HG03025 (cell line): ENCODE measurements at regions not wholly inside any gene's neighbourhood (a gene's known extent, or its start where the extent isn't known, plus 50 kb on each side); places are given as distances from the start of the nearest gene placed in this dataset.

Experiments
- ATAC-seq: cut with Tn5 transposase; IDR thresholded peaks from one replicate; pipeline ENCODE4 v1.9.1; 2021; ENCODE audit warnings: mild to moderate bottlenecking, moderate library complexity; ENCODE audit not compliant: unreplicated experiment, low FRiP score

DNA sequence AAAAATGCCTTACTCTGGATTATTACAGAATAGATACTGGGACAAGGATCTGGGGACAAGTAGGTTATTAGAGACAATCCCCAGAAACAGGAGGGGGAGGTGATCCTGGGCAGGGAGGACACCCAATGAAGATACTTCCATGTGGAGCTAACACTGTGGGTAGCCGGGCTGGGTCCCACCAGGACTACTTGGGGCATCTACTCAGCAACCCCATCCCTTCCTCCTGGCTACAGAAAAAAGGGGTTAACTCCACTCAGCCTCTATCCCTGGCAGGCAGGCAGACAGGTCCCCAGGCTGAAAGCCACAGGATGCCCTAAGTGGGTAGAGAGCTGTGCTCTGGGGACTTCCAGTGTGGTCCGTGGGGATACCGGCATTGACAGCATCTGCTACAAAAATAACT, 68.0 kb upstream of the NXT1 start:
- ATAC-seq = no peak

DNA sequence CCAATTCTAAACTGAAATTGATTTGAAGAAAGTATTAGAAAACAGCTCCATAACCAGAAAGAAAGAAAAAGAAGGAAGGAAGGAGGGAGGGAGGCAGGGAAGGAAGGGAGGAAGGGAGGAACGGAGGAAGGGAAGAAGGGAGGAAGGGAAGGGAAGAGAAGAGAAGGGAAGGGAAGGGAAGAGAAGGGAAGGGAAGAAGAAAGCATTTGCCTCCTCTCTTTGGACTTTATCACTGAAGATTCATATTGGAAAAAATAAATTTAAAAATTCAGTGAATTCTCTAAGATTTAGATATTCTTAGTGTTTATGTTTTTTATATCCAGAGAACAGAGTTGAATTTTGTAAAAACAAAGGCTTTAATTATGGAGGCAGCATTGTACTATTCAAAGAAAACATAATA, 68.5 kb upstream of the NXT1 start:
- no peak for ATAC-seq

DNA sequence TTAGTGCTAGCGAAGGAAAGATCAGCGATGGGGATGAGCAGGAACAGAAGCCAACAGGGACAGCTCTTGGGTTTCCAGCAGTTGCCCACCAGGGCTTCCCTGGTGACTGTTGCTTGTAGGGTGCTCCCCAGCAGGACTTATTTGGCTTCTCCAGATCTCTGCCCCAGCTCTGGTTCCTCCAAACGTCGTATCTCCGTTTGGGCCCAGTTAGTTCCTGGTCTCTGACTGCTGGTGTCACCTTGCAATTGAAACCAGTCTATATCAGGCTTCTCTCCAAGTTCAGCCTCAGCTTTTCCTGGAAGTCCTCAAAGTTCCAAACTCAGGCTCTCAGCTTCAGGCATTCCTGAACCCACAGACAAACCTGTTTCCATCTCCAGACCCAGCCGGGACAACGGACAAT, 70.8 kb upstream of the NXT1 start:
- ATAC-seq = no peak

DNA sequence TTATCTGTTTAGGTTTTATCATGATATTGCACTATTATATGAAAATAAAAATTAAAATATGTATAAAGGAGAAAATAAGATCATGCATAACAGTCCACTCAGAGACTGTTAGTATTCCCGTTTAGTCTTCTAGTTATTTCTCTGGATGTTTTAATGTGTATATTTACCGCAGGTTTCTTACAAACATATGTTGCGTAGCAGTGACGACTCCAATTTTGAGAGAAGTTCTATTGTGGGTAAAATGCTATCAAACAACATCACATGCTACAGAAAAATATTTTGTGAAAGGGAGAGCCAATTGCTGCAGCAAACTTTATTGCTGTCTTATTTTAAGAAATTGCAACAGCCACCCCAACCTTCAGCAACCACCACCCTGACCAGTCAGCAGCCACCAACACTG, 72.4 kb upstream of the NXT1 start:
- ATAC-seq = no peak

DNA sequence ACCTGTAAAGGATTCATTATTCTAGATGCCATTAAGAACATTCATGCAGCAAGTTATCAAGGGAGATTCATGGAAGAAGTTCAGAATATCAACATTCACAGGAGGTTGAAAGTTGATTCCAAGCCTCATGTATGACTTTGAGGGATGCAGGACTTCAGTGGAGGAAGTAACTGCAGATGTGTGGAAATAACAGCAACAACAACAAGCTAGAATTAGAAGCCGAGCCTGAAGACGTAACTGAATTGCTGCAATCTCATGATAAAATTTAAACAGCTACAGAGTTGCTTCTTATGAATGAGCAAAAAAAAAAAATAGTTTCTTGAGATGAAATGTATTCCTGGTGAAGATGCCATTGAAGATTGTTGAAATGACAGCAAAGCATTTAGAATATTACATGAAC, 73.3 kb upstream of the NXT1 start:
- no peak for ATAC-seq

DNA sequence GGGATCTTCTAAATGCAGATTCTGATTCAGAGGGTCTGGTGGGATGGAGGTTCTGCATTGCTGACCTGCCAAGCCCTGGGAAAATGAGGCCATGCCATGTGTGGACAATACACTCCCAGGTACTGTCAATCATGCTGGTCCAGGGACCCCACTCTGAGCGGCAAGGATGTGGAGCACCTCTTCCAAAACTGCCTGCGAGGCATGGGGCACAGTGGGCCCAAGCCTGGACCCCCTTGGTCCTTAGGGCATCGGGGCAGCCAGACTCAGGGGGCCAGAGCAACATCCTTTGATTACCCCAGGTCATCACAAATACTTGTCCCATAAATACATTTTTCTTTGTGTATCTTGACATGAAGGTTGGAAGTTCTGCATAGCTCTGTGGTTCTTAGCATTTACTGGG, 76.8 kb upstream of the NXT1 start:
- no peak for ATAC-seq

- ATAC-seq = no peak
Observed at GRCh38 chr20:23272176-23273029, 78.2 kb upstream of the NXT1 start.

DNA sequence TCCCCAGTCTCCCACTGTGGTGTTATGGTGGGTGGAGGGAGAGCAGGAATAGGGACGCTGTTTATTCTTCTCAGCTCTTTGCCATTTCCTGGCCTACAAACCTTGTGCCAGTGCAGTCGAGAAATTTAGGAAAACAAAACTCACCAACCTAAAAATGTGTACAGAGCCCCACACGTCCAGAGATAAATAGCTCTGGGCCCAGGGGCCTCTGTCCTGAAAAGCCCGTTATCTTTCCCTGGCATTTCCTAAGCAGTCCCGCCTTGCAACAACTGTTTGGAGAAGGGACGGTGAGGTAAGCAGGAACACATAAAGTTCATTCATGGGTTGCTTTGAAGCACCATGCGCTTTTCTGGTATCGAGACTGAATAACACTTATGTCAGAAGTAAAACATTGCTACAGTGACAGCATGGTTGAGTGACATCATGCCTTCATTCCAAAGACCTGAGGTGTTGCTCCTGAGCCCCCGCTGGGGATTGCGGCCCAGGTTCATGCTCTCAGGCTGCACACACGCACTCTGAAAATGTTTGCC, 80.1 kb upstream of the NXT1 start:
- no peak for ATAC-seq

DNA sequence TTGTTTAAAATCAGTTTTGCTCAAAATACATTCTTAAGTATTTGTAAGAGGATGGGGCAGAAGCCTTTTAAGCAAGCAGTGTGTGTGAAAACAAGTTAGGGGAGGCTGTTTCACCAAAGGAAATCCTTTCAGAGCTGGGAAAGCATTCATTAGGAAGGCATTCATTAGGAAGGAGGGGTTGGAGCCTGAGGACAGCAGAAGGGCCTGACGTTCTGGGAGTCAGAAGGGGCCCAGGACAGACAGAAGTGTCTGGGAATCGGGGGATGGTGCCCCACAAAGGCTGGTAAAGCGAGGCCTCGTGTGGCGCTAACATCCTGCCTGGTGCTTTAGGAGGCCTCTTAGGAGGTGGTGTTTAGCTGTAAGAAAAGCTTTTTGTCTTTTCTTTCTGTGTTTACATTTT, 80.6 kb upstream of the NXT1 start:
- ATAC-seq = no peak

- no peak for ATAC-seq
Observed at GRCh38 chr20:23268792-23269354, 81.7 kb upstream of the NXT1 start.

DNA sequence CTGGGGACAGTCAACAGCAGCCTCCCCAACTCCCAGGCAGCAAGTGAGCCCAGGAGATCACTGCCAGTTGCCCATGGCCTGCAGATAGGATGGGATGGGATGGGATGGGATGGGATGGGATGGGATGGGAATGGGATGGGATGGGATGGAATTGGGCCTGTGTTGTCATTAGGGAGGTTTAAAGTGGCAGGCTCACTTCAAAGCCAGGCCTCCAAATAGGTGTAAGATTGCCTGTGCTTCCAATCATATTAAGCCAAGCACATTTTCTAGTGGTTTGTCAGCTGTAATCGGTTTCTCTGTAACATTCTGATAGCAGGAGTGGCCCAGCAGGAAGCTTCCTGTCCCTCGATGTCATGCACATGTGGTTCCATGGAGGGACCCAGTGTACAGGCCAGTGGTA, 82.7 kb upstream of the NXT1 start:
- no peak for ATAC-seq

DNA sequence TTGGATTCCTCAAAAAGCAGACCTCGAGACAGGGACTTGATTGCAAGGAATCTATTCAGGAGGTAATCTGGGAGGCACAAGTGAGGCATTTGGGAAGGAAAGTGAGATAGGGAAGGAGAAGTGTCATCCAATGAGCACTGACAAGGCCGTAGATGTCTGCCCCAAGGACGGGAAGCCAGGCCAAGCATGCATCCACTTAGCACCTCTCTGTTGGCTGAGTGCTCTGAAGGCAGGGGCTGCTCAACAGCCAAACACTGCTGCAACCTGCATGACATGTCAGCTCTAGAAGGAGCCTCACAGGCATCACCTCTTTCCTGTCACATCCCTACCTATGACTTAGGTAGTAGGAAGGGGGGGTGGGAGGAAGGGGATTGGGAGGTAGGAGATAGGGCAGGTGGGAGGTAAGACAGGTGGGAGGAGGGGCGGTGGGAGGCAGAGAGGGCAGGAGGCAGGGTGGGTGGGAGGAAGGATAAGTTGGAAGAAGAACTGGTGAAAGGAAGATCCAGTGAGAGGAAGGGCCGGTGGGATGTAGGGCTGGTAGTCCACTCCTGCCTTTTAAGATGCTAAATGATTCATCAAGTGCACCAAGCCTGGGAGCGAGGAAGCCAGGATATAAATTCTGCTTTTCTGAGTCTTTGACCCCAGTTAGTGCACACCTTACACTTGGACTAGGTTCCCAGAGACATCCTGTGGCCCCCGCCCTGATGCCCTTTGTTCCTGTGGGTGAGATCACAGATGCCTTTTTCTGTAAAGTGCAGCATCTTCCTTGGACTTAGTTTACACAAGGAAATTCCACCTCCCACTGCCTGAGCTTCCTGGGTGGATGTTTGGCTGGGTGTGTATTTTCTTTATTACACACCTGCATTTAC, 83.8 kb upstream of the NXT1 start:
- no peak for ATAC-seq

DNA sequence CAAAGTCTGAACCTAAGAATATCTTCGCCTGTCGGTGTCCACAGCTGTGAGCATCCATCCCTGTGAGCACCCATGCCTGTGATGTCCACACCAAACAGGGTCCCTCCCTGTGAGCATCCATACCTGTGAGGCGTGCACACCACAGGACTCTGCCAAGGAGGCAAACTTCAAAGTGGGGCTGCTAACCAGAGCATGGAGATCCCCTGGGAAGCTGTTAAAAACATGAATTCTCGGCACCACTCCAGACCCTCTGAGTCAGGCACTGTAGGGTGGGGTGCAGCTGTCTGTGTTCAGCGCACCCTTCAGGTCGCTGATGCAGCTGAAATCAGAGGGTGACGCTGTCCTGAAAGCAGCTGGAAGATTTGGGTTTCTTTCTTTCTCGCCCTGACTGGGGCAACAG, 85.4 kb upstream of the NXT1 start:
- ATAC-seq = no peak

- no peak for ATAC-seq
Observed at GRCh38 chr20:23264545-23264944, 86.0 kb upstream of the NXT1 start.

- ATAC-seq = no peak
Observed at GRCh38 chr20:23260181-23260840, 90.3 kb upstream of the NXT1 start.

GRCh38 chr20:23258747-23259121, 91.9 kb upstream of the NXT1 start:
- no peak for ATAC-seq

GRCh38 chr20:23257848-23258746, 92.5 kb upstream of the NXT1 start:
- ATAC-seq = no peak

GRCh38 chr20:23257106-23257761, 93.4 kb upstream of the NXT1 start:
- no peak for ATAC-seq

DNA sequence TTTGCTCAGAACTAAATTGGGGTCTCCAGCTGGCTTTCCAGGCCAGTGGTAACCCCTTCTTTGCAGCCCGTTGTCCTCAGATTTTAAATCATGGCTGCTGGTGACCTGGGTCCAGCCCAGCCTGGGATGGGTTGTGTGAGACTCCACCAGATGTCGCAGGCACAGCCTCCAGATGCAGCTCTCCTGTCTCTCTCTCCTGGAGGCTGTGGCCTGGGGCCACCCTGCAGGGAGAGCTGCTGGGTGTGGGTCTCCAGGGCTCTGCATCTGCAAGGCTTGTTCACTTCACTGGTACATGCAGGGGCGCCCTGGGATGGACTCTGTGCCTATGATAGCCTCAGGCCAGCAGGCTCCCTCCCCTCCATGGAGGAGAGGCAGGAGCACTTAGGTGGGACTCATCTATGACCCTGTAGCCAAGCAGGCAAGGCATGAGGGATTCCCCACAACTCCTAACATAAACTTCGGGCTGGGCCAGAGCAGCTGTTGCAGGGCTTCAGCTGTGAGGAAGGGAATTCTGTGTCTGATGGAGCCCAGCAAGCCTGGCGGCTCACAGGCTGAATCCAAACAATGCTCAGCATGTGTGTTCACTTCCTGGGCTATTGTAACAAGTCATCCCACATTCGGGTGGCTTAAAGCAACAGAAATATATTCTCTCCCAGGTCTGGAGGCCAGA, 94.7 kb upstream of the NXT1 start:
- no peak for ATAC-seq
